ENCODE measurements at regions not wholly inside any gene's neighbourhood (a gene's known extent, or its start where the extent isn't known, plus 50 kb on each side); places are given as distances from the start of the nearest gene placed in this dataset.
"Not testable (repeated sequence)": the region's sequence is repeated elsewhere in the genome, so short reads cannot be mapped to it uniquely, and the experiment has no call there.

DNA sequence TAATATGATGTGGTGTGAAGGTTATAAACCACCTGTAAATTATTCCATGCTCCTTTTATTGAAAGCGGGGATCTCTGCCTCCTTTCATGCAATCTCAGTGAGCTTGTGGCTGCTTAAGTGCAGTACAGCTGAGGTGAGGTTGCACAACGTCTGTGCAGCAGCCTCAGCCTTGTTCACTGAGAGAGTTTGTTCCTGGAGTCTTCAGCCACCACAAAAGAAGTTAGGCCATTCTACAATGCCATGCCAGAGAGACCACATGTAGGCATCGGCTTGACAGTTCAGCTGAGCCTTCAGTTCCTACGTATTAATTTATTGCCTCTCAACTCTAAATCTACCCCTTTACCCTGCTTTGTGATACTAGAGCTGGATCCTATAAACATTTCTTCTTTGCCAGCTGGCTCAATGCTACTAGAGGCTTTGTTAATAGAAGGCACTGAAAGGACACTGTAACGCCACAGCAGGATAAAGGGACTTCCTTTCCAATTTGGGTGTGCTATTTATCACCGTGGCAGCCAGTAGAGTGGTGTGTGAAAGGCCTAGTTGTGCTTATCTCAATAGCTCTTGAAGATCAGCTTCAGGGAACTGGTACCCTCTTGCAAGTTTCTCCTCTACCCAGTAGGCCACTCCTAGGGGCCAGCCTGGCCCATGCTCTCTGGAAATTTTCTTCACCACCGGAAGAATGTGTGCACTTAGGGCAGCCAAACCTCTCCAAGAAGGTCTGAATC lies 337.7 kb downstream of the IPO8 start:
- no peak for DNase-seq (ENCODE audit: low read depth, low spot score)

- no peak for DNase-seq (ENCODE audit: low read depth, low spot score)
Observed at GRCh38 chr12:30345744-30346471, 349.8 kb downstream of the IPO8 start.

- DNase-seq (ENCODE audit: low read depth, low spot score): no peak
Observed at GRCh38 chr12:30330565-30330964, 365.1 kb downstream of the IPO8 start.

- DNase-seq (ENCODE audit: low read depth, low spot score): no peak
Observed at GRCh38 chr12:30329281-30329680, 366.4 kb downstream of the IPO8 start.

DNA sequence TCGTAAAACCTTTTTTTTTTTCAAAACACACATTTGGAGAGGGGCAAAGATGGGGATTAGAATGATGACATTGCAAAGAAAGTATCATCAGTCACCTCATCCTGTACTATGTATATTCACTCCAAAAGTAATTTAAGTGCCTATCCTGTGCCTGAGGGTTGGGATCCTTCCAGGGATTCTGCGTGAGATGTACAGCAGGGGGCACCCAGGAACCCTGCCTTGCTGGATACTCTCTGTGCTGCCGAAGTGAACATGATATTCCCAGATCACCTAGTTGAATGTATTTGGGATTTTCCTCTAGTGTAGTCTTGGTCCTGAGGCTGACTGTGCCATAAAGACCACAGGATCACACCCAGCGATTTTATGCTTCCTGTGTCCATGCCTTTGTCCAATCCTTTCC lies 372.7 kb downstream of the IPO8 start:
- DNase-seq (ENCODE audit: low read depth, low spot score): no peak

DNA sequence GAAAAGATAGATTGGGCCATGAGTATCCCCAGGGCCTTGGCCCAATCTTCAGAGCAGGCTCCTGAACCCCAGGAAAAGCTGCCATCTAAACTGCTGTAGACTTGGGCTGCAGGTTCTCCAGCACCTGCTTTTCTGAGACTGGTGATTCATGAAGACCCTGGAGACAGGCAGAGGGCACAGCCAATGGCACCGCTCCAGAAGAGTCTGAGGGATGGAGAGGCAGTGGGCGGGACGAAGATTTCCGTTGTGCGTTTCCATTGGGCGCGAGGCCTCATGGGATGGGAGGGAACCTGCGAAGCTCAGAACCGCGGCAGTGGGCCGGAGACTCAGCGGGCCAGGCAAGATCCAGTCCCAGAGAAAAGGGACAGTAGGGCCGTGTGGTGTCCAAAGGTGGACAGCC lies 375.1 kb downstream of the IPO8 start:
- DNase-seq (ENCODE audit: low read depth, low spot score): no peak

DNA sequence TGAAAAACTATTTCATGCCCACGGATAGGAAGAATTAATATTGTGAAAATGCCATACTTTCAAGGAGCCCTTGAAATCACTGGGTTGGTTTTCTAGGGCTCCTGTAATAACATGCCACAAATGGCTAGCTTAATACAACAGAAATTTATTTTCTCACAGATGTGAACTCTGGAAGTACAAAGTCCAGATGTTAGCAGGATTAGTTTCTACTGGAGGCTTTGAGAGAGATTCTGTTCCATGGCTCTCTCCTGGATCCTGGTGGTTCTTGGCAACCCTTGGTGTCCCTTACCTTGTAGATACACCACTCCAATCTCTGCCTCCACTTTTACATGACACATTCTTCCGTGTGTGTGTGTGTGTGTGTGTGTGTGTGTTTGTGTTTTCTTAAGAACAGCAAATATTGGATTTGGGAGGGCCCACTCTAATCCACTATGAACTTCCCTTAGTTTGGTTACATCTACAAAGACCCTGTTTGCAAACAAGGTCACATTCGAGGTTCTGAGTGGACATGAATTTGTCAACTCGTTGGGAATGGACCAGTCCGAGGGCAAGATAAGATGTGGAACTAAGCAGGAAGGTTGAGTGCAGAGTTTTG lies 381.1 kb downstream of the IPO8 start:
- DNase-seq (ENCODE audit: low read depth, low spot score): no peak

GRCh38 chr12:30308010-30308717 lies 387.5 kb downstream of the IPO8 start:
- DNase-seq (ENCODE audit: low read depth, low spot score): no peak

DNA sequence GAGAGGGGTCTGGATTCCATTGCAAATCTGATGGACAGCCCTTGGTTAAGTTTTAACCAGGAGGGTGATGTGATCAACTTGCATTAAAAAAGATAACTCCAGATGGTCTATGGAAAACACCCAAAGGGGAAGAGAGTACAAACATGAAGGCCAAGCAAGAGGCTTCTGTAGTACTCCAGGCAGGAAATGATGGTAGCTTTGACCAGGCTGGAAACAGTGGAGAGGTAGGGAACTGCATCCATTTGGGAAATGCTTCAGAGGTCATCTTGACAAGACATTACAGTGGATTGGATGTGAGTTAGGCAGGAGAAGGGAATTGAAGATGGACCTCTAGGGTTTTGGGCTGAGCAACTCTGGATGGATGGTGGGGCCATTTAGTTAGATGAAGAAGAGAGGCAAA lies 391.1 kb downstream of the IPO8 start:
- DNase-seq (ENCODE audit: low read depth, low spot score): no peak

DNA sequence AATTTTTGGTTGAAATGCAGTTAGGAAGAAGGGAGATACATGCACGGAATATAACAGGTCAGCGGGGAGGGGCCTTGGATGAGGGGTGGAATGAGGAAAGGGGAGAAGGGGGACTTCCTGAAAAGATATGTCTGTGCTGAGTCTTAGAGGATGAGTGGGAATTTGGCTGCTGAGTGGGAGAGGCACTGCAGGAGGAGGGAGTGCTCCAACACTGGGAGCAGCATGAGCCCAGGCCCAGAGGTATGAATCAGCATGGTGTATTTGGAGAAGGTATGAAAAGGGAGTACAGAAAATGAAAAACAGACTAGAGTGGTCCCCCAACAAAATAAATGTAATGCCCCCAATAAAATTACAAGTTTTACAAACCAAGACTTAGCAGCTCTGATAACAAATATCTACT lies 394.4 kb downstream of the IPO8 start:
- no peak for DNase-seq (ENCODE audit: low read depth, low spot score)

DNA sequence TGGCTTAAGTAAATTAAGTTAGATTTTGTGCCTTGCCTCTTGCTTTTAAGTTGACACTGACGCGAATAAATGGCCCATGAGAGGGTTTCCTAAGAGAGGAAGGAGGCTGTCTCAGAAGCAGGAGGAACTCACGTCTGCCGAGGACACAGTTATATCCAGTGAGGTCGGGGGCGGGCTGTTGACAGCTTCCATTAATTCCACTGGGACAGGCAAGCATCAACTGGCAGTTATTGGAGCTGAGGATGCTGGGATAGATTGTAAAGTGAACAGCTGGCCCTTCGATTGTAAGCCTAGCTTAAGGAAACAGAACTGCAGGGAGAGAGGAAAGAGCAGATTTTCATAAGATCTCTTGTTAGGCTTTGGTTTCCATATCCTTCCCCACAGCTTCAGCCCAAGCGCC lies 399.2 kb downstream of the IPO8 start:
- DNase-seq (ENCODE audit: low read depth, low spot score): no peak

DNA sequence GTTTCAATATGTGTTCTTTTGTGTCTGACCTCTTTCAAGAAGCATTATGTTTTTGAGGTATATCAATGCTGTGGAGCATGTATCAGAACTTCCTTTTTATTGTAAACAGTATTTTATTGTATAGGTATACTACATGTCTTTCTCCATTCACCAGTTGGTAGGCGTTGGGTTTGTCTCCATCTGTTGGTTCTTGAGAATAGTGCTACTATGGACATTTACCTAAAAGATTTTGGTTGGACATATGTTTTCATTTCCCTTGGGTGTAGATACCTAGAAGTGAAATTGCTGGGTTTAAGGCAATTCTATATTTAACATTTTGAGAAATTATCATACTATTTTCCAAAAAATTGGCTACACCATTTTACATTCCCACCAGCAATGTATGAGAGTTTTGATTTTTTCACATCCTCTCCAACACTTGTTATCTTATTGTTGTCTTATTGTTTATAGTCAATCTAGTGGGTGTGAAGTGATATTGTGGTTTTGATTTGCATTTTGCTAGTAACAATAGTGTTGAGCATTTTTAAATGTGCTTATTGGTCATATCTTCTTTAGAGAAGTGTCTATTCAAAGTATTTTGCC lies 409.2 kb downstream of the IPO8 start:
- no peak for DNase-seq (ENCODE audit: low read depth, low spot score)

GRCh38 chr12:30278401-30278800 lies 417.3 kb downstream of the IPO8 start:
- no peak for DNase-seq (ENCODE audit: low read depth, low spot score)

GRCh38 chr12:30272515-30272914 lies 423.2 kb downstream of the IPO8 start:
- not testable (repeated sequence) for DNase-seq (ENCODE audit: low read depth, low spot score)

DNA sequence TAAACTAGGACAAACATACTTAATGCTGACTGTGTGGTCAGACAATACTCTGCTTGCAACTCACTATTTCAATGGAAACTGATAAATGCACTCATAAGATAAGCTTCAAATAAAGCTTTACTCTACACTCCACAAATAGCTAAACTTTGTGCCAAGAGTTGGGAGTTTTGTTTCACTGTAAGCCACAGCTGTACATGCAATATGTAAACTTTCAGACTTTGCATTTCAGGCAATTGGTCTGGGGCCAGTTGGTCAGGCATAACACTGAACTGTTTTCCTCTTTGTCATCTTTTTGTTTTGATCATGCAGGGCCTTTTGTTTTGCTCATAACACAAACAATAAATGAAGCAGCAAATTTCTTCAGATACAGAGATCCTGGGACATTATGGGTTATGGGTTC lies 426.2 kb downstream of the IPO8 start:
- no peak for DNase-seq (ENCODE audit: low read depth, low spot score)

- DNase-seq (ENCODE audit: low read depth, low spot score): no peak
Observed at GRCh38 chr12:30268041-30268440, 427.6 kb downstream of the IPO8 start.

GRCh38 chr12:30263434-30263833 lies 432.2 kb downstream of the IPO8 start:
- no peak for DNase-seq (ENCODE audit: low read depth, low spot score)

GRCh38 chr12:30257618-30258017 lies 438.1 kb downstream of the IPO8 start:
- no peak for DNase-seq (ENCODE audit: low read depth, low spot score)

- DNase-seq (ENCODE audit: low read depth, low spot score): no peak
Observed at GRCh38 chr12:30251546-30251945, 444.1 kb downstream of the IPO8 start.

- no peak for DNase-seq (ENCODE audit: low read depth, low spot score)
Observed at GRCh38 chr12:30243426-30243825, 452.2 kb downstream of the IPO8 start.

DNA sequence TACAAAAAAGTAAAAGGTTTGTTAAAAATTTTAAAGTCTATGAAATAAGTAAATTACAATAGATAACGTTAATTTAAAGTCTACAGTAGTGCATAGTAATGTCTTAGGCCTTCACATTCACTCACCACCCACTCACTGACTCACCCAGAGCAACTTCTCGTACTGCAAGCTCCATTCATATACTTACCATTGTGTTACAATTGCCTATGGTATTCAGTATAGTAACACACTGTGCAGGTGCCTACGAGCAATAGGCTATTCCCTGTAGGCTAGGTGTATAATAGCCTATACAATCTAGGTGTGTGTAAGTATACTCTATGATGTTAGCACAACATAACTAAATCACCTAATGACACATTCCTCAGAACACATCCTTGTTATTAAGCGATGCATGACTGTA lies 435.3 kb upstream of the TMTC1 start:
- no peak for DNase-seq (ENCODE audit: low read depth, low spot score)

- no peak for DNase-seq (ENCODE audit: low read depth, low spot score)
Observed at GRCh38 chr12:30218073-30218472, 434.3 kb upstream of the TMTC1 start.

All from brain pericyte (primary cell).